MM.1S (cell line): ENCODE measurements at regions not wholly inside any gene's neighbourhood (a gene's known extent, or its start where the extent isn't known, plus 50 kb on each side); places are given as distances from the start of the nearest gene placed in this dataset.

Experiments
- DNase-seq: peaks from one replicate; pipeline ENCODE4 v3.0.0-alpha.2; 2015
- H2AFZ ChIP-seq: fragments of 300-600 bp; sonication (generic); 2 replicates; pipeline ENCODE4 v1.6.0; 2016; ENCODE audit warnings: antibody characterized with exemption, low read length
- H3F3A ChIP-seq: fragments of 300-600 bp; sonication (generic); 2 replicates; pipeline ENCODE4 v1.6.1; 2016; ENCODE audit warnings: mild to moderate bottlenecking, antibody characterized with exemption, low read length, moderate library complexity, mixed read lengths; ENCODE audit not compliant: insufficient read depth
- H3K27ac ChIP-seq: fragments of 300-600 bp; sonication (generic); 2 replicates; pipeline ENCODE4 v1.5.1; 2016; ENCODE audit warnings: mild to moderate bottlenecking, low read length
- H3K27me3 ChIP-seq: fragments of 300-600 bp; sonication (generic); replicated peaks from 2 replicates; pipeline ENCODE4 v1.6.0; 2016; ENCODE audit warnings: low read length; ENCODE audit not compliant: insufficient read depth
- H3K36me3 ChIP-seq: fragments of 300-600 bp; sonication (generic); replicated peaks from 2 replicates; pipeline ENCODE4 v1.6.1; 2016; ENCODE audit warnings: mild to moderate bottlenecking, low read length, mixed read lengths; ENCODE audit not compliant: insufficient read depth
- H3K4me1 ChIP-seq: fragments of 300-600 bp; sonication (generic); 2 replicates; pipeline ENCODE4 v1.6.1; 2016; ENCODE audit warnings: low read length, mixed read lengths
- H3K4me2 ChIP-seq: fragments of 300-600 bp; sonication (generic); 2 replicates; pipeline ENCODE4 v1.6.0; 2016; ENCODE audit warnings: low read depth, low read length
- H3K4me3 ChIP-seq: fragments of 300-600 bp; sonication (generic); 2 replicates; pipeline ENCODE4 v1.5.1; 2016; ENCODE audit warnings: low read length, mixed read lengths
- H3K79me2 ChIP-seq: fragments of 300-600 bp; sonication (generic); 2 replicates; pipeline ENCODE4 v1.6.1; 2016; ENCODE audit warnings: mixed run types, low read length, mixed read lengths
- H3K9ac ChIP-seq: fragments of 300-600 bp; sonication (generic); 2 replicates; pipeline ENCODE4 v1.6.1; 2016; ENCODE audit warnings: low read length, mixed read lengths
- H3K9me2 ChIP-seq: fragments of 300-600 bp; sonication (generic); replicated peaks from 2 replicates; pipeline ENCODE4 v1.6.1; 2016; ENCODE audit warnings: mild to moderate bottlenecking, low read length, mixed read lengths; ENCODE audit not compliant: insufficient read depth
- H3K9me3 ChIP-seq: fragments of 300-600 bp; sonication (generic); replicated peaks from 2 replicates; pipeline ENCODE4 v1.6.1; 2016; ENCODE audit warnings: mild to moderate bottlenecking, low read length, mixed read lengths; ENCODE audit not compliant: insufficient read depth
- H4K20me1 ChIP-seq: fragments of 300-600 bp; sonication (generic); 2 replicates; pipeline ENCODE4 v1.6.1; 2016; ENCODE audit warnings: mild to moderate bottlenecking, low read length, moderate library complexity, mixed read lengths; ENCODE audit not compliant: insufficient read depth
- EZH2 ChIP-seq: fragments of 300-600 bp; sonication (generic); optimal IDR thresholded peaks from 2 replicates; pipeline ENCODE3; 2017; ENCODE audit warnings: low read depth, mild to moderate bottlenecking, antibody characterized with exemption, low read length, mixed read lengths
- EZH2phosphoT487 ChIP-seq: fragments of 300-600 bp; sonication (generic); IDR thresholded peaks from 2 replicates; pipeline ENCODE4 v1.6.1; 2018; ENCODE audit warnings: antibody characterized with exemption, low read length
- TF ChIP-seq, protein P1 (sequence below): fragments of 300-600 bp; sonication (generic); IDR thresholded peaks from 2 replicates; pipeline ENCODE4 v1.5.1; 2016; ENCODE audit warnings: antibody characterized with exemption, low read length, mixed read lengths

DNA sequence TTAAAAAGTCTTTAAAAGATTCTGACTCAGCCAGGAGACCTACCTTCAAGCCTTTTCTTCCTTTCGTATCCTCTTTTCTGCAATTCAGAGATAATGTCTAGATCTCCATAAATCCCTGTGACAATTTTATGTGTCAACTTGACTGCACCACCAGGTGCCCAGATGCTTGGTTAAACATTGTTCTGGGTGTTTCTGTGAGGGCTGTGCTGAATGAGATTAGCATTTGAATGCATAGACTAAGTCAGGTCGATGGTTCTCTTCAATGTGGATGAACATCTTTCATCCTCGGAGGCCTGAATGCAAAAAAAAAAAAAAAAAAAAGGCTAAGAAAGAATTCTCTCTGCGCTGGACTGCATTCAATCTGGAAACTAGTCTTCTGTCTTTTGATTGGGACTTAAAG is 1082.7 kb downstream of the NLGN4X start:
- H3K79me2 ChIP-seq = no peaks in the 10 kb centered on the region
- no peaks in the 10 kb centered on the region for H3K27me3 ChIP-seq
- H3K4me3 ChIP-seq = no peak overlapping the region
- H3F3A ChIP-seq = no peaks in the 10 kb centered on the region
- DNase-seq = no peak
- H3K27ac ChIP-seq = no peak overlapping the region
- H3K4me1 ChIP-seq = no peaks in the 10 kb centered on the region
- no peak overlapping the region for H3K4me2 ChIP-seq
- H2AFZ ChIP-seq = no peak overlapping the region
- TF ChIP-seq, protein P1, sequence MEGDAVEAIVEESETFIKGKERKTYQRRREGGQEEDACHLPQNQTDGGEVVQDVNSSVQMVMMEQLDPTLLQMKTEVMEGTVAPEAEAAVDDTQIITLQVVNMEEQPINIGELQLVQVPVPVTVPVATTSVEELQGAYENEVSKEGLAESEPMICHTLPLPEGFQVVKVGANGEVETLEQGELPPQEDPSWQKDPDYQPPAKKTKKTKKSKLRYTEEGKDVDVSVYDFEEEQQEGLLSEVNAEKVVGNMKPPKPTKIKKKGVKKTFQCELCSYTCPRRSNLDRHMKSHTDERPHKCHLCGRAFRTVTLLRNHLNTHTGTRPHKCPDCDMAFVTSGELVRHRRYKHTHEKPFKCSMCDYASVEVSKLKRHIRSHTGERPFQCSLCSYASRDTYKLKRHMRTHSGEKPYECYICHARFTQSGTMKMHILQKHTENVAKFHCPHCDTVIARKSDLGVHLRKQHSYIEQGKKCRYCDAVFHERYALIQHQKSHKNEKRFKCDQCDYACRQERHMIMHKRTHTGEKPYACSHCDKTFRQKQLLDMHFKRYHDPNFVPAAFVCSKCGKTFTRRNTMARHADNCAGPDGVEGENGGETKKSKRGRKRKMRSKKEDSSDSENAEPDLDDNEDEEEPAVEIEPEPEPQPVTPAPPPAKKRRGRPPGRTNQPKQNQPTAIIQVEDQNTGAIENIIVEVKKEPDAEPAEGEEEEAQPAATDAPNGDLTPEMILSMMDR = no peak
- TF ChIP-seq EZH2 (no peak), EZH2phosphoT487 (no peak)
- H4K20me1 ChIP-seq = no peaks in the 10 kb centered on the region
- no peaks in the 10 kb centered on the region for H3K9me3 ChIP-seq
- no peaks in the 10 kb centered on the region for H3K9me2 ChIP-seq
- H3K9ac ChIP-seq = no peak overlapping the region
- no peaks in the 10 kb centered on the region for H3K36me3 ChIP-seq

DNA sequence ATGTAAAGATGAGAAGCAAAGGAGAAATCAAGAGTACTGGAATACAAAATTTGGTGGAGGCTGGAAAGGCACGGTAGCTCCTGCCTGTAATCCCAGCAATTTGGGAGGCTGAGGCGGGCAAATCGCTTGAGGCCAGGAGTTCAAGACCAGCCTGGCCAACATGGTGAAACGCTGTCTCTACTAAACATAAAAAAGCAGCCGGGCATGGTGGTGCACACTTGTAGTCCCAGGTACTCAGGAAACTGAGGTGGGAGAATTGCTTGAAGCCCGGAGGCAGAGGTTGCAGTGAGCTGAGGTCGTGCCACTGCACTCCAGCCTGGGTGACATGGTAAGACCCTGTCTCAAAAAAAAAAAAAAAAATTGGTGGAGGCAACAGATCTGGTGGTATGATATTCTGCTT is 1086.0 kb downstream of the NLGN4X start:
- H4K20me1 ChIP-seq = no peaks in the 10 kb centered on the region
- no peaks in the 10 kb centered on the region for H3K27me3 ChIP-seq
- H3K36me3 ChIP-seq = no peaks in the 10 kb centered on the region
- H3K27ac ChIP-seq = no peak overlapping the region
- H3K79me2 ChIP-seq = no peaks in the 10 kb centered on the region
- H2AFZ ChIP-seq = no peak overlapping the region
- H3K9ac ChIP-seq = no peak overlapping the region
- TF ChIP-seq EZH2phosphoT487 (no peak), EZH2 (no peak)
- TF ChIP-seq, protein P1 = no peak
- H3K9me3 ChIP-seq = no peaks in the 10 kb centered on the region
- H3K4me3 ChIP-seq = no peak overlapping the region
- H3K4me1 ChIP-seq = no peaks in the 10 kb centered on the region
- no peaks in the 10 kb centered on the region for H3K9me2 ChIP-seq
- DNase-seq = no peak
- no peaks in the 10 kb centered on the region for H3F3A ChIP-seq
- H3K4me2 ChIP-seq = no peak overlapping the region

DNA sequence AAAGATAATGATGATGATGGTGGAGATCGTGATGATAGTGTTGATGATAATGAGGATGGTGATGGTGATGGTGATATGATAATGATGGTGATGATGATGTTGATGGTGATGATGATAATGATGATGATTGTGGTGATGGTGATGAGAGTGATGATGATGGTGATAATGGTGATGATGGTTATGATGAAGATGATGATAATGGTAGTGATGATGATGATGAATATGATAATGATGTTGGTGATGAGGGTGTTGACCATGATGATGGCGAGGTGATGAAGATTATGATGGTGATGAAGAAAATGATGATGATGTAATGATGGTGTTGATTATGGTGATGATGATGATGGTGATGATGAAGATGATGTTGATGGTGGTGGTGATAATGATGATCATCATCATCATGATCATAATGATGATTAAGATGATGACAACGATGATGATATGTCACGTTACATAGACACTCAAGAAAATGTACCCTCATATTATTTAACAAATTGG is 1106.4 kb downstream of the NLGN4X start:
- H3K9me2 ChIP-seq = no peaks in the 10 kb centered on the region
- H3K9ac ChIP-seq = no peak overlapping the region
- no peaks in the 10 kb centered on the region for H3F3A ChIP-seq
- no peak overlapping the region for H2AFZ ChIP-seq
- DNase-seq = no peak
- no peak overlapping the region for H3K4me3 ChIP-seq
- H3K27me3 ChIP-seq = no peaks in the 10 kb centered on the region
- no peak overlapping the region for H3K4me2 ChIP-seq
- TF ChIP-seq EZH2 = no peak
- H3K36me3 ChIP-seq = no peaks in the 10 kb centered on the region
- H4K20me1 ChIP-seq = no peaks in the 10 kb centered on the region
- no peaks in the 10 kb centered on the region for H3K4me1 ChIP-seq
- no peak overlapping the region for H3K27ac ChIP-seq
- no peaks in the 10 kb centered on the region for H3K9me3 ChIP-seq
- no peaks in the 10 kb centered on the region for H3K79me2 ChIP-seq

DNA sequence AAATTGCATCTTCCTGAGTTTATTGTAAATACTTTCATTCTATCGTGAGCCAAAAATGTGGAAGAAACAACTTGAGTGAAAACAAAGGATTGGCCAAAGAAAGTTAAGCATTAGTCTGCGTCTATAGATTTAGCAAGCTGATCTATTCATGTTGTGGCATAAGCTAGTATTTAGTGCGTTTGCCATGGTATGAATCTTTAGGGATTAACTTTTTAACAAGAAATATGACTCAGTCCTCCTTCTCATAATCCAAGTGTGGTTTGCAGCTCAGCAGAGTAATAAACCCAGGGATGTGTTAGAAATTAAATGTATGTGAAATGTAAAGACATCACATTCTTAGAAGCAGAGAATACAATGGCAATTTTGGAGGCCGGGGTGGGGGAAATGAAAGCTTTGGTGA is 1110.9 kb downstream of the NLGN4X start:
- Histone ChIP-seq H3K9me2 (no peaks in the 10 kb centered on the region), H3K4me3 (no peak overlapping the region), H2AFZ (no peak overlapping the region), H3F3A (no peaks in the 10 kb centered on the region), H4K20me1 (no peaks in the 10 kb centered on the region), H3K4me1 (no peaks in the 10 kb centered on the region), H3K4me2 (no peak overlapping the region), H3K27ac (no peak overlapping the region), H3K9me3 (no peaks in the 10 kb centered on the region), H3K27me3 (no peaks in the 10 kb centered on the region), H3K36me3 (no peaks in the 10 kb centered on the region), H3K9ac (no peak overlapping the region), H3K79me2 (no peaks in the 10 kb centered on the region)
- TF ChIP-seq, protein P1 = no peak
- TF ChIP-seq EZH2 (no peak), EZH2phosphoT487 (no peak)
- DNase-seq = no peak
